ENCODE measurements at regions not wholly inside any gene's neighbourhood (a gene's known extent, or its start where the extent isn't known, plus 50 kb on each side); places are given as distances from the start of the nearest gene placed in this dataset.

DNA sequence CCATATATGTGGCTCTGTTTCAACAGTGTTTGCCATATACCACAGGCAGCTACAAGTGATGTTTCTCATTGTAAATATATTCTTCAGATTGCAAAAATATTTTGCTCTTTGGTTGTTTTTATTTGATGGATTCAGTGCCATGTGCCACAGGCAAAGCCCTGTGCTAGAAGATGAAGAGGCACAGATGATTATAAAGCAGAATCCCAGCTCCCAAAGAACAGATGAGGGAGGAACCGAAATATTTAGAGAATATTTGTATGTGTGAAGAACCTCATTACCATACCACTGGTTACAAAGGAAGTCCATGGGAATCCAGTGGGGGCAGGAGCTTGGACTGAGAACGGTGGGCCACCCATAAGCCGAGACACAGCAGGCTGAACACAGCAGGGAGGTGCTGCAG, 143.8 kb upstream of the NDUFV2 start:
- H3K27ac ChIP-seq (ENCODE audit: extremely low read depth, low read depth, low read length), result no peak overlapping the region
- no peaks in the 10 kb centered on the region for H3K4me1 ChIP-seq (ENCODE audit: control insufficient read depth, insufficient read depth, low read length)
- ChIA-PET CTCF (interaction anchor here (0.7 to 1.1 kb wide), 2 partner anchors 29 to 1428 kb away, joined by 3 read pairs; no protein-coding TSS in a partner anchor), POLR2A (no interaction called here)
- H3K9me3 ChIP-seq (ENCODE audit: control insufficient read depth, insufficient read depth, low read depth, low read length), result no peaks in the 10 kb centered on the region
- TF ChIP-seq ZNF23 (tag by site-specific recombination; IDR thresholded peaks at IDR 0.05; ENCODE audit: borderline replicate concordance) (no peak), ZNF623 (tag by site-specific recombination; IDR thresholded peaks at IDR 0.05) (no peak)
- no peak overlapping the region for H3K4me3 ChIP-seq (ENCODE audit: low read depth, low read length)
- H3K36me3 ChIP-seq (ENCODE audit: control insufficient read depth in 2 of 2, insufficient read depth in 1 of 2, low read length in 2 of 2), result no peaks in the 10 kb centered on the region

DNA sequence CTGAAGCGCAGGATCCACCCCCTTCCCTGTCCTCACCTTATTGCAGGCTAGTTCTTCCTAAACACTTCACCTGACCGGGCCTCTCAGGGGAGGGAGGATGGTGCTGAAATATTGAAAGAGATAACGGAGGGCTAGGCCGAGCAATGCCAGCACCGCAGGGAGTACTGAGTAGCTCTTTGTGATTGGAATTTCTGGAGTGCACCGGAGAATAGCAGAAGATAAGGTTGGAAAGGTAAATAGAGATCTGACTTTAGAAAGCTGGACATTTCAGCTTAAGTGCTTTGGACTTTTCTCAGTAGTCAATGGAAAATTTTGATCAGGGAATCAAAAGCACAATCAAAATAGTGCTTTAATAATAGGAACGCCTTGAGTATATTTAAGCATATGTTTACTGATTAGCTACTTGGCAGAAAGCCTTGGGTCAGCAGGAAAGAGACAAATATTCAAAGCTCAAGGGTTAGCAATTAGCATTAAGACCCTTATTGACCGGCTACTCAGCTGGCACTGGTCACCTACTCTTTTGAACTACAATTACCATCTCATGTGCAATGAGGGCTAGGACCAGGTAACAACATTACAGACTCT, 142.9 kb upstream of the NDUFV2 start:
- Histone ChIP-seq H3K36me3 (ENCODE audit: control insufficient read depth in 2 of 2, insufficient read depth in 1 of 2, low read length in 2 of 2) (no peaks in the 10 kb centered on the region), H3K4me3 (ENCODE audit: low read depth, low read length) (no peak overlapping the region), H3K4me1 (ENCODE audit: control insufficient read depth, insufficient read depth, low read length) (no peaks in the 10 kb centered on the region), H3K27ac (ENCODE audit: extremely low read depth, low read depth, low read length) (no peak overlapping the region), H3K9me3 (ENCODE audit: control insufficient read depth, insufficient read depth, low read depth, low read length) (no peaks in the 10 kb centered on the region)
- ChIA-PET POLR2A (no interaction called here), CTCF (interaction anchor here (0.6 to 0.7 kb wide), 3 partner anchors 10 to 1429 kb away, joined by 3 to 5 read pairs (median 5); no protein-coding TSS in a partner anchor)
- TF ChIP-seq REPIN1 (tag by site-specific recombination; IDR thresholded peaks at IDR 0.05; ENCODE audit: low read depth), result no peak
- no peak for TF ChIP-seq ZNF16 (tag by site-specific recombination; IDR thresholded peaks at IDR 0.05; ENCODE audit: low read depth)
- no peak for TF ChIP-seq KLF1 (tag by site-specific recombination; IDR thresholded peaks at IDR 0.05)
- TF ChIP-seq ZNF626 (tag by site-specific recombination; IDR thresholded peaks at IDR 0.05), result no peak
- no peak for TF ChIP-seq ZNF10 (tag by site-specific recombination; IDR thresholded peaks at IDR 0.05)

GRCh38 chr18:8960740-8961657, 141.5 kb upstream of the NDUFV2 start:
- Histone ChIP-seq H3K9me3 (ENCODE audit: control insufficient read depth, insufficient read depth, low read depth, low read length) (no peaks in the 10 kb centered on the region), H3K27ac (ENCODE audit: extremely low read depth, low read depth, low read length) (no peak overlapping the region), H3K4me1 (ENCODE audit: control insufficient read depth, insufficient read depth, low read length) (no peaks in the 10 kb centered on the region), H3K36me3 (ENCODE audit: control insufficient read depth in 2 of 2, insufficient read depth in 1 of 2, low read length in 2 of 2) (no peaks in the 10 kb centered on the region), H3K4me3 (ENCODE audit: low read depth, low read length) (no peak overlapping the region)
- ChIA-PET POLR2A (no interaction called here), CTCF (no interaction called here)
- TF ChIP-seq, protein P1, sequence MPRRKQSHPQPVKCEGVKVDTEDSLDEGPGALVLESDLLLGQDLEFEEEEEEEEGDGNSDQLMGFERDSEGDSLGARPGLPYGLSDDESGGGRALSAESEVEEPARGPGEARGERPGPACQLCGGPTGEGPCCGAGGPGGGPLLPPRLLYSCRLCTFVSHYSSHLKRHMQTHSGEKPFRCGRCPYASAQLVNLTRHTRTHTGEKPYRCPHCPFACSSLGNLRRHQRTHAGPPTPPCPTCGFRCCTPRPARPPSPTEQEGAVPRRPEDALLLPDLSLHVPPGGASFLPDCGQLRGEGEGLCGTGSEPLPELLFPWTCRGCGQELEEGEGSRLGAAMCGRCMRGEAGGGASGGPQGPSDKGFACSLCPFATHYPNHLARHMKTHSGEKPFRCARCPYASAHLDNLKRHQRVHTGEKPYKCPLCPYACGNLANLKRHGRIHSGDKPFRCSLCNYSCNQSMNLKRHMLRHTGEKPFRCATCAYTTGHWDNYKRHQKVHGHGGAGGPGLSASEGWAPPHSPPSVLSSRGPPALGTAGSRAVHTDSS (tag by site-specific recombination; IDR thresholded peaks at IDR 0.05), result no peak
- TF ChIP-seq ZNF2 (tag by site-specific recombination; IDR thresholded peaks at IDR 0.05) (no peak), BCL6B (tag by site-specific recombination; IDR thresholded peaks at IDR 0.05) (no peak), ZNF146 (tag by site-specific recombination; IDR thresholded peaks at IDR 0.05) (no peak)

DNA sequence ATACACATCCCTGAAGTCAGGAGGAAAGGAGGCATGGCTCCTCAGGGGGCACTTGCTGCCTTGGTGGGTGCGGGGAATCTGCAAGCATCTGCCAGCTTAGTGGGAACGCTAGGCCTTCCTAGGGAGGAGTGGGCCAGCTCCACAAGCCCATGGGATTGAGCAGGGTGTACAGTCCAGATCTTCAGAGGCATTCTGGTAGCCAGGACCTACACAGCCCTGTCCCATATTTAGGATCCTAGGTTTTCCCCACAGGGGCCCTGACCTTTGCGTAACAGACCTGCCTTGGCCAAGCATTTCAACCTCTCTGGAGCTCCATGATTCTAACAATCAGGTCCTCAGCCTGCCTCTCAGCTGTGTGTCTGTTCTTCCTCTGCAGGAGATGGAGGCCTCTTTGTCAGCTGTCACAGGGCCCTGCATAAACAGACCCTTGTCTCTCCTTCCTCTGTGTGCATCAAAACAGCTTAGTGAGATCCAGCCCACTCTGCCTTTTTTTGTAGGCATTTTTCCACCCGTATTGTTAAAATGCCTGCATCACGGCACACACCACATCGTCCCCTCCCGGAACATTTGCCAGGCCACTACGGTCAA, 140.2 kb upstream of the NDUFV2 start:
- Histone ChIP-seq H3K36me3 (ENCODE audit: control insufficient read depth in 2 of 2, insufficient read depth in 1 of 2, low read length in 2 of 2) (no peaks in the 10 kb centered on the region), H3K4me3 (ENCODE audit: low read depth, low read length) (no peak overlapping the region), H3K4me1 (ENCODE audit: control insufficient read depth, insufficient read depth, low read length) (no peaks in the 10 kb centered on the region), H3K27ac (ENCODE audit: extremely low read depth, low read depth, low read length) (no peak overlapping the region), H3K9me3 (ENCODE audit: control insufficient read depth, insufficient read depth, low read depth, low read length) (no peaks in the 10 kb centered on the region)
- ChIA-PET POLR2A (no interaction called here), CTCF (no interaction called here)
- TF ChIP-seq HOXD13 (CRISPR knock-in tag; IDR thresholded peaks at IDR 0.05; ENCODE audit: borderline replicate concordance) (no peak), ZNF155 (tag by site-specific recombination; IDR thresholded peaks at IDR 0.05) (no peak), ZNF416 (tag by site-specific recombination; IDR thresholded peaks at IDR 0.05) (no peak), ZNF398 (tag by site-specific recombination; IDR thresholded peaks at IDR 0.05) (no peak), KLF10 (tag by site-specific recombination; IDR thresholded peaks at IDR 0.05) (no peak), BCL6B (tag by site-specific recombination; IDR thresholded peaks at IDR 0.05) (no peak)
